Stimulated activated CD8-positive, alpha-beta memory T cell treated with anti-CD3 and anti-CD28 coated beads, Interleukin-15, amount 100 ng/mL, for 1 hour (primary cell): ENCODE measurements at regions not wholly inside any gene's neighbourhood (a gene's known extent, or its start where the extent isn't known, plus 50 kb on each side); places are given as distances from the start of the nearest gene placed in this dataset.

Experiments used
- DNase-seq: peaks from one replicate; pipeline ENCODE4 v3.0.0-alpha.2; 2020; ENCODE audit warnings: low read depth

- DNase-seq: no peak
Measured at GRCh38 chr19:28972058-28972852, 240.7 kb downstream of the UQCRFS1 start.

GRCh38 chr19:28971513-28971912 is 241.4 kb downstream of the UQCRFS1 start:
- DNase-seq: no peak

- no peak for DNase-seq
Measured at GRCh38 chr19:28971049-28971448, 241.9 kb downstream of the UQCRFS1 start.

GRCh38 chr19:28968721-28969120 is 244.2 kb downstream of the UQCRFS1 start:
- no peak for DNase-seq

GRCh38 chr19:28966737-28967399 is 246.1 kb downstream of the UQCRFS1 start:
- no peak for DNase-seq

- DNase-seq: no peak
Measured at GRCh38 chr19:28964500-28964899, 248.5 kb downstream of the UQCRFS1 start.

GRCh38 chr19:28963486-28964250 is 249.3 kb downstream of the UQCRFS1 start:
- DNase-seq: no peak

GRCh38 chr19:28961772-28962500 is 251.0 kb downstream of the UQCRFS1 start:
- no peak for DNase-seq

- no peak for DNase-seq
Measured at GRCh38 chr19:28960986-28961705, 251.8 kb downstream of the UQCRFS1 start.

GRCh38 chr19:28960586-28960985 is 252.4 kb downstream of the UQCRFS1 start:
- DNase-seq: no peak

- no peak for DNase-seq
Measured at GRCh38 chr19:28956961-28957360, 256.0 kb downstream of the UQCRFS1 start.

GRCh38 chr19:28956421-28956820 is 256.5 kb downstream of the UQCRFS1 start:
- no peak for DNase-seq

- no peak for DNase-seq
Measured at GRCh38 chr19:28949535-28949934, 263.4 kb downstream of the UQCRFS1 start.

GRCh38 chr19:28949027-28949426 is 263.9 kb downstream of the UQCRFS1 start:
- DNase-seq: no peak

- no peak for DNase-seq
Measured at GRCh38 chr19:28948566-28948965, 264.4 kb downstream of the UQCRFS1 start.

GRCh38 chr19:28948026-28948425 is 264.9 kb downstream of the UQCRFS1 start:
- no peak for DNase-seq

- DNase-seq: no peak
Measured at GRCh38 chr19:28943651-28944050, 269.3 kb downstream of the UQCRFS1 start.

GRCh38 chr19:28941833-28942232 is 271.1 kb downstream of the UQCRFS1 start:
- DNase-seq: no peak

GRCh38 chr19:28940751-28941500 is 272.0 kb downstream of the UQCRFS1 start:
- no peak for DNase-seq

GRCh38 chr19:28939236-28939635 is 273.7 kb downstream of the UQCRFS1 start:
- no peak for DNase-seq

GRCh38 chr19:28936001-28936400 is 276.9 kb downstream of the UQCRFS1 start:
- no peak for DNase-seq
